Smooth muscle cell (in vitro differentiated cells): ENCODE measurements at regions not wholly inside any gene's neighbourhood (a gene's known extent, or its start where the extent isn't known, plus 50 kb on each side); places are given as distances from the start of the nearest gene placed in this dataset.

Source experiments
- DNase-seq: peaks from one replicate; lab custom pipeline; 2025; ENCODE audit not compliant: unreplicated experiment; lab: John Stamatoyannopoulos, UW
- H2AFZ ChIP-seq: fragments of 200-600 bp; sonication (generic); 2 replicates; pipeline ENCODE4 v1.6.0; 2016; ENCODE audit warnings: antibody characterized with exemption, low read depth, mild to moderate bottlenecking
- H3F3A ChIP-seq: fragments of 200-600 bp; sonication (generic); 2 replicates; pipeline ENCODE4 v1.6.0; 2017; ENCODE audit warnings: antibody characterized with exemption, low read depth
- H3K27ac ChIP-seq: fragments of 200-600 bp; sonication (generic); 2 replicates; pipeline ENCODE4 v1.5.1; 2016; ENCODE audit warnings: low read depth, mild to moderate bottlenecking
- H3K27me3 ChIP-seq: fragments of 200-600 bp; sonication (generic); 2 replicates; pipeline ENCODE4 v1.6.1; 2016; ENCODE audit warnings: low read depth, mild to moderate bottlenecking
- H3K36me3 ChIP-seq: fragments of 200-600 bp; sonication (generic); 2 replicates; pipeline ENCODE4 v1.5.1; 2016; ENCODE audit warnings: low read depth
- H3K4me1 ChIP-seq: fragments of 200-600 bp; sonication (generic); 2 replicates; pipeline ENCODE4 v1.5.1; 2016; ENCODE audit warnings: low read depth
- H3K4me2 ChIP-seq: fragments of 200-600 bp; sonication (generic); 2 replicates; pipeline ENCODE4 v1.6.0; 2016; ENCODE audit warnings: mild to moderate bottlenecking
- H3K4me3 ChIP-seq: fragments of 200-600 bp; sonication (generic); 2 replicates; pipeline ENCODE4 v1.5.1; 2016; ENCODE audit warnings: mild to moderate bottlenecking
- H3K79me2 ChIP-seq: fragments of 200-600 bp; sonication (generic); 2 replicates; pipeline ENCODE4 v1.6.0; 2016; ENCODE audit warnings: low read depth, mild to moderate bottlenecking
- H3K9ac ChIP-seq: fragments of 200-600 bp; sonication (generic); 2 replicates; pipeline ENCODE4 v1.6.0; 2016; ENCODE audit warnings: low read depth
- H3K9me3 ChIP-seq: fragments of 200-600 bp; sonication (generic); replicated peaks from 2 replicates; pipeline ENCODE4 v1.5.1; 2016; ENCODE audit warnings: low read depth
- H4K20me1 ChIP-seq: fragments of 200-600 bp; sonication (generic); 2 replicates; pipeline ENCODE4 v1.6.0; 2016; ENCODE audit warnings: low read depth
- WGBS: methylation state at CpG from one replicate; pipeline ENCODE4 v1.1.7; 2016; ENCODE audit warnings: low lambda C conversion rate; 5-methylcytosine and 5-hydroxymethylcytosine counted together
- TF ChIP-seq, protein P1 (sequence below): fragments of 200-600 bp; sonication (generic); IDR thresholded peaks from 2 replicates; pipeline ENCODE4 v1.5.1; 2017; ENCODE audit warnings: borderline replicate concordance, mild to moderate bottlenecking, antibody characterized with exemption; ENCODE audit not compliant: insufficient read depth, poor library complexity, severe bottlenecking

- WGBS, result 50% methylated on average over 12 of the region's 12 CpGs
- peaks cover 53% of the 10 kb centered on the region for H3K79me2 ChIP-seq
- no peaks in the 10 kb centered on the region for H3K27me3 ChIP-seq
- H2AFZ ChIP-seq, result peak overlapping the region; percentile 98
- no peaks in the 10 kb centered on the region for H3F3A ChIP-seq
- H3K4me1 ChIP-seq, result peaks cover 34% of the 10 kb centered on the region
- H3K36me3 ChIP-seq, result no peaks in the 10 kb centered on the region
- peak overlapping the region; percentile 93 for H3K4me3 ChIP-seq
- peaks cover 3% of the 10 kb centered on the region for H4K20me1 ChIP-seq
- peak overlapping the region; percentile 53 for H3K27ac ChIP-seq
- TF ChIP-seq, protein P1, sequence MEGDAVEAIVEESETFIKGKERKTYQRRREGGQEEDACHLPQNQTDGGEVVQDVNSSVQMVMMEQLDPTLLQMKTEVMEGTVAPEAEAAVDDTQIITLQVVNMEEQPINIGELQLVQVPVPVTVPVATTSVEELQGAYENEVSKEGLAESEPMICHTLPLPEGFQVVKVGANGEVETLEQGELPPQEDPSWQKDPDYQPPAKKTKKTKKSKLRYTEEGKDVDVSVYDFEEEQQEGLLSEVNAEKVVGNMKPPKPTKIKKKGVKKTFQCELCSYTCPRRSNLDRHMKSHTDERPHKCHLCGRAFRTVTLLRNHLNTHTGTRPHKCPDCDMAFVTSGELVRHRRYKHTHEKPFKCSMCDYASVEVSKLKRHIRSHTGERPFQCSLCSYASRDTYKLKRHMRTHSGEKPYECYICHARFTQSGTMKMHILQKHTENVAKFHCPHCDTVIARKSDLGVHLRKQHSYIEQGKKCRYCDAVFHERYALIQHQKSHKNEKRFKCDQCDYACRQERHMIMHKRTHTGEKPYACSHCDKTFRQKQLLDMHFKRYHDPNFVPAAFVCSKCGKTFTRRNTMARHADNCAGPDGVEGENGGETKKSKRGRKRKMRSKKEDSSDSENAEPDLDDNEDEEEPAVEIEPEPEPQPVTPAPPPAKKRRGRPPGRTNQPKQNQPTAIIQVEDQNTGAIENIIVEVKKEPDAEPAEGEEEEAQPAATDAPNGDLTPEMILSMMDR, result no peak
- peak overlapping the region; percentile 76 for H3K9ac ChIP-seq
- no peaks in the 10 kb centered on the region for H3K9me3 ChIP-seq
- H3K4me2 ChIP-seq, result peak overlapping the region; percentile 96
- DNase-seq, result no peak
Measured at GRCh38 chr9:21560281-21560745, 78.2 kb upstream of the IFNE start.

GRCh38 chr9:21561502-21561901, 79.4 kb upstream of the IFNE start:
- H3K27ac ChIP-seq, result no peak overlapping the region
- no peak overlapping the region for H3K4me3 ChIP-seq
- H3K9me3 ChIP-seq, result no peaks in the 10 kb centered on the region
- no peaks in the 10 kb centered on the region for H3F3A ChIP-seq
- no peaks in the 10 kb centered on the region for H3K36me3 ChIP-seq
- H4K20me1 ChIP-seq, result peaks cover 3% of the 10 kb centered on the region
- no peak overlapping the region for H3K4me2 ChIP-seq
- peaks cover 41% of the 10 kb centered on the region for H3K79me2 ChIP-seq
- no peak overlapping the region for H2AFZ ChIP-seq
- 95% methylated on average over 2 of the region's 2 CpGs for WGBS
- TF ChIP-seq, protein P1, result no peak
- peaks cover 28% of the 10 kb centered on the region for H3K4me1 ChIP-seq
- no peak for DNase-seq
- H3K9ac ChIP-seq, result no peak overlapping the region
- no peaks in the 10 kb centered on the region for H3K27me3 ChIP-seq

DNA sequence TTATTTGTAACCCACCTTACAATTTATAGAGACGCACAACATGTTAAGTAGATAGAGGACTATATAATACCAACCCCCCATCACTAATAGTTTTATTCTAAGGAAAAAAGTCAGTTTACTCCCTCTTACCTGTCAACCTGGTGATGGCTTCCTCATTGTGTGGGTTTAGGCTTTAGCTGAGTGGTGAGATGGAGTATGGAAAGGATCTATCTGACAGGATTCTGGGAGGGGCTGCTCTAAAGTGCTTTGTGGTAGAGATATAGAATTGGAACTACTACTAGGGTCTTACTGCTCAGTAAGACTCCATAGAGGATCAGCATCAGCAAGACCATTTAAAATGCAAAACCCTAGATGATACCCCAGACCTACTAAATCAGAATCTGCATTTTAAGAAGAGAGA, 82.1 kb upstream of the IFNE start:
- no peaks in the 10 kb centered on the region for H3K9me3 ChIP-seq
- DNase-seq, result no peak
- TF ChIP-seq, protein P1, result no peak
- H3K27me3 ChIP-seq, result no peaks in the 10 kb centered on the region
- WGBS, result 100% methylated on average over 1 of the region's 1 CpG
- H3K79me2 ChIP-seq, result peaks cover 14% of the 10 kb centered on the region
- no peak overlapping the region for H3K9ac ChIP-seq
- no peaks in the 10 kb centered on the region for H4K20me1 ChIP-seq
- no peak overlapping the region for H3K27ac ChIP-seq
- peaks cover 15% of the 10 kb centered on the region for H3K4me1 ChIP-seq
- no peak overlapping the region for H2AFZ ChIP-seq
- no peaks in the 10 kb centered on the region for H3K36me3 ChIP-seq
- H3K4me2 ChIP-seq, result peak overlapping the region; percentile 43
- no peak overlapping the region for H3K4me3 ChIP-seq
- no peaks in the 10 kb centered on the region for H3F3A ChIP-seq

DNA sequence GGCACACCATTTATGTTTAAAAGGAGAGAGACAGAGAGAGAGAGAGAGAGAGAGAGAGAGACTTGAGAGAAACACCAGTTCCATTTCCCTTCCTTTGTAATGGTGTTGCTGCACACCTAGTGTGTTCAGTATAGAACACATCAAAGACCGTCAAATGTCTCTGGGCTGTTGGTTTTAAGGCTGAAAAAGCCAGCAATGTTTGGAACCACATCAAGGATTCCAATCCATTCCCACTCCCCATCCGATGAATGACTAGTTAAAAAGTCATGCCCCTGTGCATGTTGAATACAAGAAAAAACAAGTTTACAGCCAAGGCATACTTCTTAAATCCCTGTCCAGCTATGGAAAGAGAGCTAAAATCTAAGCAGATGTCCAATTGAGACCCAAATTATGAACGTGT, 83.0 kb upstream of the IFNE start:
- H2AFZ ChIP-seq, result peak overlapping the region; percentile 33
- WGBS, result 22% methylated on average over 3 of the region's 3 CpGs
- no peaks in the 10 kb centered on the region for H4K20me1 ChIP-seq

More for the DNA sequence above, 83.0 kb upstream of the IFNE start:
- Histone ChIP-seq H3F3A (no peaks in the 10 kb centered on the region), H3K9ac (no peak overlapping the region), H3K4me3 (no peak overlapping the region), H3K9me3 (no peaks in the 10 kb centered on the region), H3K4me1 (peaks cover 15% of the 10 kb centered on the region), H3K27ac (peak overlapping the region; percentile 25), H3K4me2 (peak overlapping the region; percentile 68), H3K27me3 (no peaks in the 10 kb centered on the region), H3K36me3 (no peaks in the 10 kb centered on the region), H3K79me2 (peaks cover 7% of the 10 kb centered on the region)
- no peak for DNase-seq
- TF ChIP-seq, protein P1, result no peak
